CD4-positive, alpha-beta T cell treated with Interleukin-10 for 1 hour (primary cell): ENCODE measurements at regions not wholly inside any gene's neighbourhood (a gene's known extent, or its start where the extent isn't known, plus 50 kb on each side); places are given as distances from the start of the nearest gene placed in this dataset.
"Not testable (repeated sequence)": the region's sequence is repeated elsewhere in the genome, so short reads cannot be mapped to it uniquely, and the experiment has no call there.

ENCODE experiments used
- DNase-seq: peaks from one replicate; pipeline ENCODE4 v3.0.0-alpha.2; 2020

DNA sequence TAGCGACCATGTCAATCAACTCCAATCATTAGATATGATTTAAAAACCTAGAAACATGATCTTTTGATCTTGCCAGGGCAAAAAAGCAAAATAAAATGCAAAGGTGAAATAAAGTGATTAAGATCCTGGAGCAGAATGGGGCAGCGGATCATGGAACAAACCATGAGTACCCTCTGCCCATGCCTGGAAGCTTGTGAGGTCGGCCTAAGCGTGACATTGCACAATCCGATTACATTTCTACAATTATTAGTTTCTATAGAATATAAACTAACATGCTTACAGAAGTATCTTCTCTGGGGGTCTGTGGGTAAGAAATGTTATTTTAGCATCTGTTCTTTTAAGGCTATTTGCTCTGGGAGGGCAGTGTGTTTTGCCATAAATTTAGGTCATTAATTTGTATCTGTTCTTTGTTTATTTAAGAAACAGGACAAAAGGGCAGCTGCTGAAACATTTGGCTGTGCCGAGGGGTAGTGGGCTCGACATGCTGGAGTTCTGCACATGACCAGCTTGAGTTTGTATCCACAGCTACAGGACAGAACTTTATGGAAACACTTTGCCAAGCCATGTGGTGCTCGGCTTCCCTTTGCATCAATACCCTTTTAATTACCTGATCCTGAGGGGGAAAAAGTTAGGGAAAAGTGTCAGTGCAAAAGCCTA lies 55.9 kb downstream of the ZBTB18 start:
- no peak for DNase-seq

DNA sequence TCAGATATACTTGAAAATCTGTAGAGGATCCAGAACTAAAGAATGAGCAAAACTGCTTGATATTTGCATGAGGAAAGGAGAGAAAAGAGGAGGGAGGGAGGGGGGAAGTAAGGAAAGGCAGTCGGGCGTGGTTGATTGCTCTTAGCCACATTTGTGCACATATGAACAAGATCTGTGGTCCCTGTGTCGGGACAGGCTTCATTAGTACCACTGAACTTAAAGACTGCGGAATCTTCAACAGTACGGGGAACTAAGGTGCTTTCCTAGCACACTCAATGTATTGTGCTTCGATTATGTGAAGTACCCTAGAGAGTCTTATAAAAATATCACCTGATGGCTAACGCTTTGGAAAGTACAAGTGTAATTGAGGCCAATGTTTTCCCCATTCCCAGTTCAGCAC lies 59.9 kb downstream of the ZBTB18 start:
- no peak for DNase-seq

DNA sequence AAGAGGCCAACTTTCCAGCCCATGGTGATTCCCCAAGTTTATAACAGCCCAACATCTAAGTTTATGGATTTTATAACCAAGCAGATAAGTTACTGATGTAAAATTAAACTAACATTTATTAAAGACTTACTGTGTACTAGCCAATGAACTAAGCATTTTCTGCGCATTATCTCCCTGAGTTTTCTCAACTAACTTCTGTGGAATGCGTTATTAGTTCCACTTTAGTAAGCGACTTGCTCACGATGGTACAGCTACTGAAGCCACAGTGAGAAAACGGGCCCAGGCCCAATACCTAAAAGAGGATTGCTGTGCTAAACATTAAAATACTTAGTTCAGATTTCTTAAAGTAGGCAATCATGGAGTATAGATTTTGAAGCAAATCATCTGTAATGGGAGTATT lies 61.0 kb downstream of the ZBTB18 start:
- no peak for DNase-seq

DNA sequence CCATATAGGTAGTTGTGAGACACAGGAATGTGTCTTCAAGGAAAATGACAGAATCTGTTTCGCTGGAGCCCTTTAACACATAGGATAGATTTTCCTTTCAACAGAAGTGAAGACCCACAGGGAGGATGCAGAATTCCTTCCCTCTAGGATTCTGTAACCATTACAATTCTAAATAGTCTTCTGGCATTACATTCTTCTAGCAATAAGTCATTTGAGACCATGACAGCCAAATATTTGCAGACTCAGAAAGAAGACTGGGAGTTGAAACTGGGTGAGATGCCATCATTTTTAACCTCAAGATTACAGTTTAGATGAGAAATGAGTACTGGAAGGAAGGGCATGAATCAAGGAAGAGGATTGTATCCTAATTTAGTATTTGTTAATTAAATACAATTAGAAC lies 61.6 kb downstream of the ZBTB18 start:
- no peak for DNase-seq

DNA sequence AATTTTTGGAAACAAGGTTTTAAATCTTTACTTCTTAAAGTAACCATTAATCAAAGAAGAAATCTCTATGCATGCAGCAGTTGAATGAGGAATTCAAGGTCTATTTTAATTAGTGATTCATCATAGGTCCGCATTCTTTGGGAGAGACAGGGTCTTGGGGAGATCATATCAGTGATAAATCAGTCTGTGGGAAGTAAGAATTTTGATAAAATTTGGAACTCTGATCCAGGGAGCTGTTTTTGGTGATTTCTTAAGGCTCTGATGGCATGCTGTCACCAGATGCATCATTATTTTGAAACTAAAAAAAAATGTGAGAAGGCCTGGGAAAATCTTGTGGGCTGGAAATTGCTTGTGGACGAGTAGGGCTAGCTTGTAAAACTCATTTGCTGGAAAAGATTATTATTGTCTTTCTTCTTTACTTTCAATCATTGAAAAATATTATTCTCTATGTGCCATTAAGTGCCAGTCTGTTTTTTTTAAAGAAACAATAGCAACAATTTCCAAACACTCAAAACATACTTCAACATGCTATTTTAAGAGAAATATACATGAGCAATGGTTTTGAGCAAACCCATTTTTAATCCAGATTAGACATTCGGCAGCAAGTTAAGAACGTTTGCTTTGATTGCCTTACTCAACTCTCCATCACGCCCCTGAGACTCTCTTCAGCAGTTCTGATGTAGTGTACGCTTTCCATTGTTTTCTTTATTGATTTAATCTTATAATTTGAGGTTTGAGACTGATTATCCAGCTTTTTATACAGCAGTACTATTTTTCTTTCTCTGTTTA lies 62.6 kb downstream of the ZBTB18 start:
- DNase-seq = no peak

DNA sequence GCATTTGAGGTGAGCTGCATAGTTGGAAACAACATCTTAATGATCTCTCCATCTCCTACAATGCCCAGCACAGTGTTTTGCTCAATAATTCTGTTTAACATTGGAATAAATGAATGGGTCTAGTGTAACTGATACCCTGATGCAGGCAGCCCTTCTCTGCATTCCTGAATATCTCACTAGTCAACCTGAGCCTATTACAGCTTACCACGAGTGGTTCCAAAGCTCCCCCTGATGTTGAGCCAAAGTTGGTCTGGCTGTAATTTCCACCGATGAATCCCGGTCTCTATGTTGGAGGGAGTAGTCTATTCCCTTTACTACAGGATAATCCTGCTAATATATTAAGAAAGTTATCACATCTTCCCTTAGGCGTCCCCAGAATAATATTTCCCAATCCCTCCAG lies 63.8 kb downstream of the ZBTB18 start:
- DNase-seq = no peak

DNA sequence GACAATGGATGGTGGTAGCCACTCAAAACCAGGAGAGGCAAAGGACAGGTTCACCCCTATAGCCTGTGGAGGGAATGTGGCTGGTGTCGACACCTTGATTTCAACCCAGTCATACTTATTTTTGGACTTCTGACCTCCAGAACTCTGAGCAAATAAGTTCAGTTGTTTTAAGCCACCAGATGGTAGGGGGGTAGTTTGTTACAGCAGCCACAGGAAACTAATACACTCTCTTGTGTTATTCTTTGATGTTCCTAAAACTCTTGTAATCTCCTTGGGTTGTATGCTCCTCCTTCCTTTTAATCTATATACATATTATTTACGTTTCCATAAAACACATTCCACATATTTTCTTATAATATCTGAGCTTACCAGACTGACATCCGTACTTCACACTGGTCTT lies 65.9 kb downstream of the ZBTB18 start:
- no peak for DNase-seq

DNA sequence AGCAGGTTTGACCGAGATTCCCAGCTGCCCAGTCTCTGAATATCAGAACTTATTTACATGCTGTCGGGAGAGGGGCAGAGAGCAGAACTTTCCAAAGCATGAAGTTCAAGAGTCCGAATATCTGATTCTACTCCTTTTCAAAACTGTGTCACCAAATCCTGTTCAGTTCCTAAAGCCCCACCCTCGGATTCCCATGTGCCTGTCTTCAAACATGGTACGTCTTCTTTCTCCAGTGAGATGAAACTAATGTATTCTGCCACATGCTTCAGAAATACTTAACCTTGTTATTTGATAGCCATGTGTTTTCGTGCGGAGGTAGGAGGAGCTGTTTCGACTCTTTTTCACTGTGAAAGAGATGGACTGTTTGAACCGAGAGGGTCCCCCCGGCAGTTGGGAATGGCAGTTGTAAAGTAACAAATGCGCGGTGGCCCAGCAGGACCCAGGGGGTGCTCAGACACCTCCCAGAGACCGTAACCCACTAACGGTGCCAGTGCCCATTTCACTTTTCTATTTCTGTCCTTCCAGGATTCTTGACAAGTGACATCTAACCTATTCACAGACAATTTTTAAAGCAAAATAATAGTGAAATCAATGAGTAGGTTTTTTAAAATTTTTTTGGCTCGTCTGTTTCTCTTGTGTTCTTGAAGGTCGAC lies 67.2 kb downstream of the ZBTB18 start:
- no peak for DNase-seq

DNA sequence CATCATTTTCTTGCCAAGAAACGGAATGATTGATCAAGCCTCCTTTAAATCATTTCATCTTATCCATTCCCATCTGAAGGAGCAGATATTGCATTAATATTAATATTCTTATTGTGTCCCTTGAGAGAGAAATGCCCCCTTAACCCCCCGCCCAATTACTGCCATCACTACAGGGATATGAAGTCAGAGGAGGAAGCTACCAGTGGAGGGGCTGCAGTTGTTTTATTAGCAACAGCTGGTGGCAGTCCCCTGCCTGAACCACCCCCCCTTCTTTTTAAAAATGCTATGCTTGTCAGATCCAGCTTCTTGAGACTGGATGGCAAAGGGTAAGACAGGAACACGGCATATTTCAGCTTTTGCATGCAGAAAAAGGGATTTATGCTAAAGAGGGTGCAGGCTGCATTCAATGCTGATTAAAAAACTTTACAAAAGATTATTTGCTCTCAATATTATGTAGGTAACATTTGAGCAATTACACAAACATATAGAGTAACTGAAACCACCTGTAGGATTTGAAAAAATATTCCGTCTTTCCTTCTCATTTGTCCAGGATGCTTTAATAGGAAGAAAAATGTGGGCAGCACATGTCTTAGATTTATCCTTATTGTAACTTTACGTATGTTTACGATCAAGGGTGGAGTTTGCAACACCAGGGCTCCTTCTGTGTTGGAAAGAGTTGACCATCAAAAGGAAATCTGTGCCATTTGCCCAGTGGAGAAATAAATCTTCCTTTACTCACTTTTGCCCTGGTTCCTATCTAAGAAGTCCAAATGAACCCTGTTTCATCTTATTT lies 77.7 kb downstream of the ZBTB18 start:
- no peak for DNase-seq

DNA sequence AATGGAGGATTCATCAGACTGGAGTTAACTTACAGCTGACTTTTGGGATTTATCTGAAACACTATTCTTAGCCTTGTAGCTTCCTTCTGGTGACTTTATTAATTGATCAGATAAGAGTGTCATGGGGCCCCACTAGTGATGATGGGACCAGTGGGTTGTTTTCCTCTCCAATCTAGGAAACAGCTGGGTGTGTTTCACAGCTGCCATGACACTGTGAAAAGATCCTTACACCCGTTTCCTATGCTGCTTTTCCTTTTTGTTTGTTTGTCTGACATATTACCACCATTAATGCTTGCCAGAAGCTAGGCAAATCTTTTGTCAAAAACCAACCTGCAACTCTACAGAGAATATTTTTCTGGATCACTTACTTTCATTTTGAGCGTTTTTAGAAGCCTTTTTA lies 86.2 kb downstream of the ZBTB18 start:
- DNase-seq = no peak

DNA sequence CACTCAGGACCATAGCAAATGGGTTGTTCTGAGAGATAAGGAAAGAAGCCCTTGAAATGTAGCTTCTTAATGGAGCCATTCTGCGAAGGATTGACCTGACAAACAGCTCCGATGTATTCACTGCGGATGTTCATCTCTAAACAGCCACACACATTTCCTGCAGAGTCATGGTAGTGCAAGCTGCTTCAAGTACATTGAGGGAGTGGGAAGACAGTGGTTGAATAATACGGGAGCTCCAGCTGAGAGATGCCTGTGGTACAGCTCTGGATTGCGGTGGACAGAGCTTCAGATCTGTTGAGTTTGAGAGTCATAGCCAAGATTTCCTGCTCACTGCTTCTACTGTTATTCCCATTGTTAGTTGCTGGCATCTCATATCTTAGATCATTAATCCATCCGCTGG lies 86.6 kb downstream of the ZBTB18 start:
- no peak for DNase-seq

DNA sequence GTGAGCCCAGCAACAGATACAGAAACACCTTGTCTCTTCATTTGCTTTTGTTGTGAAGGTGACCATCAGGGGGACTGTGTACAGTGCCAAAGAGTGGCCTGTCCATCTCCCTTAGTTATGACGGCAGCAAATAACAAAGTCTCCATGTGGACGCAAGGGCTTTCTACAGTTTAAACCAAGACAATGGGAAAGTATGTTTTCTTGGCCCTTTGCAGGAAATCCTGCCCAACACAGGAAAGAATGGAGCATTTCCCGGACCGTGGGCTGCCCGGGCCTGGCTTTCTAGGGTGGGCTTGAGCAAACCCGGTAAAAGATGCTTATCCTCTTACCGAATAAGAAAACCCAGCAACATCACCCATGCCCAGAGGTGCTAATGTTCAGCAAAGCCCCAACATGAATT lies 87.3 kb downstream of the ZBTB18 start:
- no peak for DNase-seq

DNA sequence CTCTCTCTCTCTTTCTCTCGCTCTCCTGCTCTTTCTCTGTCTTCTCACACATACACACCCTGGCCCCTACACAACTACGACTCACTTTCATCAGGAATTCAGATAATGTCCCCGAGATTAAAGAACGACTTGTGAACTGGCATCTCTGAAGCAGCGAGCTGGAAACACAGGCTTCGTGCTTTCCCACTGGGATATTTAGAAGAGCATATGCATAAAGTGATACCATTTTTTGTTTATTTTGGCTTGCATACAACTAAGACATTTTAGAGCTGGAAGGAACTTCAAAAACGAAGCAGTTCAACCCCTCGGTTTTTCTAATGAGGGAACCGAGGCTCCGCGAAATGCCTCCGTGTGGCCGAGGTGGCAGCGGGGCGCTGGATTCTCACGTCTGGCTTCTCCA lies 88.6 kb downstream of the ZBTB18 start:
- no peak for DNase-seq

DNA sequence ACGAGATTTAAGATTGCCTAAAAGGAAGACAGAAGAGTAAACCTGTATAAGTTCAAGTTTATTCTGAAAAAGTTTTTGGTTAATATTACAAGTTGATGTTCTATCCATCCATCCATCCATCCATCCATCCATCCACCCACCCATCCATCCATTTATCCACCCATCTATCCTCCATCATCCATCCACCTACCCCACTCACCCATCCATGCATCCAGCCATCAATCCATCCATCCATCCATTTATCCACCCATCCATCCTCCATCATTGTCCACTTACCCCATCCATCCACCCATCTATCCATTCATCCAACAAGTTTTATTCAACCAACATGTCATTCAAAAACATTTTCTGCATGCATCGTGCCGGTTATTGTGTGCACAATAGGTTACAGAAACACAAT lies 89.3 kb downstream of the ZBTB18 start:
- no peak for DNase-seq

DNA sequence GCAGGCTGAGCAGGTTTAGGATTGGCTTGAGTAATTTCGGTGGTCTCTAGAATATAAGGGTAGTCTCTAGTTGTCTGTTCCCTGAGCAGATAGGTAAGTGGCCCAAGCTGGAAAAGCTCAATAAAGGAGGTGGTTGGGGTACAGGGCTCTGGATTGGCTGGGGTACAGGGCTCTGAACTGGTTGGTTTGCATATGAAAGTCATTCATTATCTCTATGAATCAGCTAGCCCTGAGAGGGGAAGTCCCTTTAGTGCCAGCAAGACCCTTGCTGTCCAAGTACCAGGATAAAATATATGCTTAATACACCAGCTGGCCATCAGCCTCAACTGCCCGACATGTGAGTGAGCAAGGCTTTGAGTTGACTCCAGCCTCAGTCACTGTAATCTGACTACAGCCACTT lies 93.0 kb downstream of the ZBTB18 start:
- no peak for DNase-seq

DNA sequence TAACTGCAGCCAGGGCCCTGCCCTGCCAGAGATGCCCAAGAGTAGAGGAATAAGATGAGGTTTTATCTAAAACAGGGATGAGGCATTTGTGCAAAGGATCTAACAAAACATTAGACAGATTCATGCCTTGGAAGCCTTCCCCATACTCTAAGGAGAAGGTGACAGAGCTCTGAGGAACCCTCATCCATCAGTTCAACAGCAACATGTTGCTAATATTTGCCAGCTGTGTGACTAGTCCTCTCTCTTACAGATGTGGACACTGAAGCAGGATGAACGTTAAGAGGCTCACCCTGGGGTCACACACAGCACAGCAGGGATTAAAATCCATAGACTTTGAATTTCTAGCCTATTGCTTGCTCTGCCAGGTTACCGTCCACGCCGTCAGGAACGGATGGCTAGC lies 99.0 kb downstream of the ZBTB18 start:
- DNase-seq = no peak

DNA sequence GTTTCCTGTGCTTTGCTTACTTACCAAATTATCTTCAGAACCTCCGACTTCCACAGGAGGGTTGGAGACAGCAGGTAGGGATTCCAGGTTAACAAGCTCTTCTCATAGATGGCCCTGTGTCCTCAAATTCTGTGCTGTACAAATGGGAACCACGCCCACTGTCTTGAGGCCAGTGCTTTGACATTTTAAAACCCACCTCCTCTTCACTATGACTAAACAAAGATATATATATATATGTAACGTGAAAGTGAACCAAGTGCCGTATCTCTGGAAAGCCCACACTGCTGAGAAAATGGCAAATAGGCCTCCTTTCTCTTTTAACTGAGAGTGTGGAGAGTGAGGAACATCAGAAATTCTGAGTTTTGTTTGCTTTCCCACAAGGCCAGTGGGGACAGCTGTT lies 99.6 kb downstream of the ZBTB18 start:
- no peak for DNase-seq

DNA sequence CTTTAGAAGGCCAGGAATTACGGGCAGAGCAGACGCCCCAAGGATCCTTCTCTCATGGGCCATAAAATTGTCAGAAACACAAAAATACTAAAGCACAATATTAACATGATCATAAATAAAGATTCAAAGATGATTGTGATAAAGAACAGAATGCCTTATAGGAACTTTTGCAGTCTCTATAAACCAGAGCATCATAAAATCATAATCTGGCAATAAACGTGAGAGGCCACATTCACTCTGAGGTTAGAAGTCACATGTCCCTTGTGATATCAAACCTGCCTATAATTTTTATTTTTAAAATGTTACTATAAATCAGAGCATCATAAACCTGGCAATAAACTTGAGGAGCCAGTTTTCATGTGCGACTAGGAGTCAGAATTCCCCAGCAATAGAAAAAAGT lies 100.5 kb downstream of the ZBTB18 start:
- no peak for DNase-seq

DNA sequence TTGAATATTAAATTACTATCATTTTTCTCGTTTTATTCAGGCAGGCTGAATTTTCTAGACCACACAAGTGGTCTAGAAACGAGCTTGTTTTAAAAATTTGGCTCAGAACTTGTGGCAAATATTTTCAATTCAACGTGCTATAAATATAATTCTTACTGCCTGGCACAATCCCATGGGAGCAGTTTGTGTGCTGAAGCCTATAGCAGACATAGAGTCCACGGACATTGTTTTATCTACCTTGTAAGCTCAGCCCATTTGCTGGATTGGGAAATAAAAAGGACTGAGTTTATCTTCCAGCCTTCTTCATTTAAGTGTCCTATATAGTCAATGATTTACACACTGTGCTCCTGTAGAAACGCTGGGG lies 103.4 kb downstream of the ZBTB18 start:
- no peak for DNase-seq

DNA sequence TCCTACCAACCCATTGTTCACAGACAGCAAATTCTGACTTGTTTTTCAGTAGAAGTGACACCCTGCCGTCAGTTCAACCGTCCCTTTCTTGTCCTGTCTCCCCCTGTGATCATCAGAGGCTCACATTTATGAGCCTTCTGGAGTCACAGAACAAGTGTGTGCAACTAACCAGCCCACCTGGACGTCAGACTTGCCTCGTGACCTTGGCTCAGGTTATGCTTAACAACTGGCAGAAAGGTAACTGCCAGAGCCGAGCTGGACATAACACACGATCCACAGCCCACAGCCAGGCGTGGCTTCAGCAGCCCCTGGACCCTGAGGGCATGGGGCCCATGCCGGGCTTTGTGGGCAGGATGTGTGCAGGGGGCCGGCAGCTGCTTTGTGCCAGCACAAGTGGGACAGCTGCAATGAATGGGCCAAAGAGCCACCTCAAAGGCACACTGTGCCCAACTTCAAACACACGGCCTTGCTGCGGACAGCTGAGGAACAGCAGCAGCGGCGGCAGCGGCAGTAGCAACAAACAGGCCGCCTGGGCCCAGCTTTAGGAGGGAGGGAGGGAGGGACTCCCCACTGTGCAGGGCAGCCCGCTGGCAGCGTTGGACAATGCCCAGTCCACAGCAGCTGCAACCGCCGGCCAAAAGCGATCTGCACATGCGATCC lies 103.9 kb downstream of the ZBTB18 start:
- DNase-seq = no peak

DNA sequence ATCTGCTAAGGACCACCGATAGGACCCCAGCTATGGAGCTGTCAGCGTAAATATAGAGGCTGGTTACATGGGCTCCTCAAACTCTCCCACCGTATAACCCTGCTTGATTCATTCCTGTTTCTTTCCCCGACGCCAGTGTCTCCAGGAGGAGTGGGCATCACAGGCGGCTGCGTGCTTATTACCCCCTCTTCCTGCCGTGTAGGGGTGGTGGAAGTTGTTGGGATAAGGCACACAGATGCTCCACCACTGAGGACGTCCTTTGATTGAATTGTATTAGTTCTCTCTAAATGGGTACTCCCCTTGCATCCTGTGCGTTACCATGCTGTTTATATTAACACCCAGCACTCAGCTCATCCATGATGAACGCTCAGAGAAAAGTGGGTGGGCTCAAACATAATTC lies 104.6 kb downstream of the ZBTB18 start:
- no peak for DNase-seq

DNA sequence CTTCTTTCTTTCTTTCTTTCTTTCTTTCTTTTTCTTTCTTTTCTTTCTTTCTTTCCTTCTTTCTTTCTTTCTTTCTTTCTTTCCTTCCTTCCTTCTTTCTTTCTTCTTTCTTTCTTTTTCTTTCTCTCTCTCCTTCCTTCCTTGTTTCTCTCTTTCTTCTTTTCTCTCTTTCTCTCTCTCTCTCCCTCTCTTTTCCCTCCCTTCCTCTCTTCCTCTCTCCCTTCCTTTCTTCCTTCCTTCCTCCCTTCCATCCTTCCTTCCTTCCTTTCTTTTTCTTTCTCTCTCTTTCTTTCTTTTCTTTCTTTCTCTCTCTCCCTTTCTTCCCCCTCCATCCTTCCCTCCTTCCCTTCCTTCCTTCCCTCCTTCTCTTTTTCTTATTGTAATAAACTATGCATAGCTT lies 105.5 kb downstream of the ZBTB18 start:
- not testable (repeated sequence) for DNase-seq
